NB4 (cell line): ENCODE measurements at regions not wholly inside any gene's neighbourhood (a gene's known extent, or its start where the extent isn't known, plus 50 kb on each side); places are given as distances from the start of the nearest gene placed in this dataset.

ENCODE experiments used
- POLR2A ChIP-seq: IDR thresholded peaks from 2 replicates; pipeline ENCODE4 v1.6.1; 2011; ENCODE audit warnings: mild to moderate bottlenecking; ENCODE audit not compliant: insufficient read length; ENCODE audit errors: extremely low read depth
- TF ChIP-seq, protein P1 (sequence below): IDR thresholded peaks from one replicate; pipeline ENCODE4 v1.5.1; 2012; ENCODE audit warnings: low read depth, low read length
- TF ChIP-seq, protein P2 (sequence below): IDR thresholded peaks from 2 replicates; pipeline ENCODE4 v1.6.1; 2011; ENCODE audit warnings: low read depth, low read length

DNA sequence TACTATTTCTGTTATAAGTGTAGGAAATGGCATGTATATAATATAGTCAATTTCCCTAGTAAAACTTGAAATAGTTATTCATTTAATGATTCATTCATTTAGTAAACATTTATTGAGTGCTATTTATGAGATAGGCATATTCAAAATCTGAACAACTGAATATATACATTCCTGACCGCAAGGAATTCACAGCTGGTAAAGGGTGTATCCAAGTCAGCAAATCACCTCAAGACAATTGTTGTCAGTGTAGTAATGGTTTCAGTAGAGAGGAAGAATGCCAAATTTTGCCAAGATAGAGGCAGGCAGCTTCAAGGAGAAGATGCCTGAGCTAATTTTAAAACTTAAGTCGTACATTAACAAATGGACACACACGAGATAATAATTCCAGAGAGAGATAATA, 89.8 kb upstream of the CHST9 start:
- TF ChIP-seq, protein P1, sequence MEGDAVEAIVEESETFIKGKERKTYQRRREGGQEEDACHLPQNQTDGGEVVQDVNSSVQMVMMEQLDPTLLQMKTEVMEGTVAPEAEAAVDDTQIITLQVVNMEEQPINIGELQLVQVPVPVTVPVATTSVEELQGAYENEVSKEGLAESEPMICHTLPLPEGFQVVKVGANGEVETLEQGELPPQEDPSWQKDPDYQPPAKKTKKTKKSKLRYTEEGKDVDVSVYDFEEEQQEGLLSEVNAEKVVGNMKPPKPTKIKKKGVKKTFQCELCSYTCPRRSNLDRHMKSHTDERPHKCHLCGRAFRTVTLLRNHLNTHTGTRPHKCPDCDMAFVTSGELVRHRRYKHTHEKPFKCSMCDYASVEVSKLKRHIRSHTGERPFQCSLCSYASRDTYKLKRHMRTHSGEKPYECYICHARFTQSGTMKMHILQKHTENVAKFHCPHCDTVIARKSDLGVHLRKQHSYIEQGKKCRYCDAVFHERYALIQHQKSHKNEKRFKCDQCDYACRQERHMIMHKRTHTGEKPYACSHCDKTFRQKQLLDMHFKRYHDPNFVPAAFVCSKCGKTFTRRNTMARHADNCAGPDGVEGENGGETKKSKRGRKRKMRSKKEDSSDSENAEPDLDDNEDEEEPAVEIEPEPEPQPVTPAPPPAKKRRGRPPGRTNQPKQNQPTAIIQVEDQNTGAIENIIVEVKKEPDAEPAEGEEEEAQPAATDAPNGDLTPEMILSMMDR: no peak
- no peak for TF ChIP-seq POLR2A
- TF ChIP-seq, protein P2, sequence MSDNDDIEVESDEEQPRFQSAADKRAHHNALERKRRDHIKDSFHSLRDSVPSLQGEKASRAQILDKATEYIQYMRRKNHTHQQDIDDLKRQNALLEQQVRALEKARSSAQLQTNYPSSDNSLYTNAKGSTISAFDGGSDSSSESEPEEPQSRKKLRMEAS: no peak
